ENCODE measurements at regions not wholly inside any gene's neighbourhood (a gene's known extent, or its start where the extent isn't known, plus 50 kb on each side); places are given as distances from the start of the nearest gene placed in this dataset.

DNA sequence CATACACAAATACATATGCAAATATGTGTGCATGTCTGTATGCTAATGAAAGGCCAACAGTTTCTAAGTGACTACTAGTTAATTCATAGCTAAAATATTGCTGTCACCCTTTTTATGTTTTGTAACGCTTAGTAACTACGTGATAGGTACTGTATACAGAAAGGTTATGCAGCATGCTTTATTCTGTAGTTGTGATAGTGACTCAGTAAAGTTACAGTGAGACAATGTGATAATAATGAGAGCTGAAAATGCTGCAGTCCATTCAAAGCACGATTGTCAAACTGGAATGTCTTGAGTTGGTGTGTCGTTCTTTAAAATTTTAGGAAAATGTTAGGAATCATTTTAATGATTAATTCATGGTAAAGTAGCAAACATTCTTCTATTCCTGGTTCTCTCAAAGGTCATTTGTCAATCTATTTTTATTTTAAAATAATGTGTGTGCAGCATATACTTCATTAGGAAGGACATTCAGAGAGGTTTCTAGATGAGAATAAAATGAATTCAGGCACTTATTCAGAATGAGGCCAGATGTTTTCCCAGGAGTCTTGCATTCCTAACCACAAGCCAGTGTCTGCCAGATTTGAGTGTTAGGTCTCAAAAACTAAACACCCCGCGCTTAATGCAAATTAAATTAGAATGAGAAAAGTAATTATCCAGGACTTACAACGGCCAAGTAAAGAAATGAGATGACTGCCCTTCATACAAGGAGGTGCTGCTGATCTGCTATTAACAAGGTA is 408.8 kb upstream of the FZD8 start:
- TF ChIP-seq EZH2 (IDR thresholded peaks at IDR 0.05; ENCODE audit: borderline replicate concordance, low read depth, low read length, poor library complexity, severe bottlenecking), result no peak
- no peak for TF ChIP-seq CTCF (conservative IDR thresholded peaks at IDR 0.05; ENCODE audit: low read depth, low read length)
- Histone ChIP-seq H3K9me3 (ENCODE audit: low read depth, low read length, poor library complexity, severe bottlenecking) (peaks cover 5% of the 10 kb centered on the region), H3K36me3 (ENCODE audit: insufficient read depth, low read length, poor library complexity, severe bottlenecking) (no peaks in the 10 kb centered on the region), H3K4me1 (ENCODE audit: insufficient read depth, low read length, poor library complexity, severe bottlenecking) (no peaks in the 10 kb centered on the region), H3K4me3 (ENCODE audit: low read depth, low read length, poor library complexity, severe bottlenecking) (no peak overlapping the region), H3K27ac (ENCODE audit: low read depth, low read length, poor library complexity, severe bottlenecking) (no peak overlapping the region), H3K27me3 (replicated peaks; ENCODE audit: insufficient read depth, low read depth, low read length, poor library complexity) (no peaks in the 10 kb centered on the region)
- no TSS peak for BruUV-seq (replicated peaks)
- peak; percentile 27 for DNase-seq (ENCODE audit: low spot score)
- intact Hi-C loops (cut with micrococcal nuclease; ENCODE audit: unreplicated experiment), result no loop called here
- ChIA-PET CTCF (no interaction called here), POLR2A (ENCODE audit: low non-redundant PET) (no interaction called here)

- intact Hi-C loops (cut with micrococcal nuclease; ENCODE audit: unreplicated experiment), result no loop called here
- Histone ChIP-seq H3K9me3 (ENCODE audit: low read depth, low read length, poor library complexity, severe bottlenecking) (no peaks in the 10 kb centered on the region), H3K4me3 (ENCODE audit: low read depth, low read length, poor library complexity, severe bottlenecking) (no peak overlapping the region), H3K27ac (ENCODE audit: low read depth, low read length, poor library complexity, severe bottlenecking) (no peak overlapping the region), H3K4me1 (ENCODE audit: insufficient read depth, low read length, poor library complexity, severe bottlenecking) (no peaks in the 10 kb centered on the region), H3K36me3 (ENCODE audit: insufficient read depth, low read length, poor library complexity, severe bottlenecking) (no peaks in the 10 kb centered on the region), H3K27me3 (replicated peaks; ENCODE audit: insufficient read depth, low read depth, low read length, poor library complexity) (no peaks in the 10 kb centered on the region)
- no peak for DNase-seq (ENCODE audit: low spot score)
- TF ChIP-seq CTCF (conservative IDR thresholded peaks at IDR 0.05; ENCODE audit: low read depth, low read length), result no peak
- TF ChIP-seq EZH2 (IDR thresholded peaks at IDR 0.05; ENCODE audit: borderline replicate concordance, low read depth, low read length, poor library complexity, severe bottlenecking), result no peak
- BruUV-seq (replicated peaks), result no TSS peak
- POLR2A ChIA-PET (ENCODE audit: low non-redundant PET), result no interaction called here
- CTCF ChIA-PET, result no interaction called here
These were observed 406.7 kb upstream of the FZD8 start for GRCh38 chr10:36048780-36049179.

DNA sequence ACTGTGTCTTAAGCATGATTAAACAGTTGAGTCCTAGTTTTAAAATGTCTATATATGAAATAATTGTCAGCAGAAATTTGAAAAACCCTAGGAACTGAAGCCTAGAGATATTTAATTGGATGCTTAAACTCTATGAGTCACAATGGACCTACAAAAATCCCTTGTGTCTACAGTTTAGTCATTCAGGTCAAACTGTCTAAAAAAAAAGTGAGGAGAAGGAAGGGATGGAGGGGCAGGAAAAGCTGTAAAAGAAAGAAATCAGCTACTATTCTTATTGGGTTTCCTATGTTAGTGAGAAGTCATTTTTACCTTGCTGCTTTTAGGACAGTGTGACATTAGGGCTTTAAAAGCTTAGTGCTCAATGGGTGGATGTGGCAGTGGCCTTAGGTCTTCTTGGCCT is 406.1 kb upstream of the FZD8 start:
- no peaks in the 10 kb centered on the region for H3K9me3 ChIP-seq (ENCODE audit: low read depth, low read length, poor library complexity, severe bottlenecking)
- intact Hi-C loops (cut with micrococcal nuclease; ENCODE audit: unreplicated experiment), result no loop called here
- H3K4me3 ChIP-seq (ENCODE audit: low read depth, low read length, poor library complexity, severe bottlenecking), result no peak overlapping the region
- no peaks in the 10 kb centered on the region for H3K27me3 ChIP-seq (replicated peaks; ENCODE audit: insufficient read depth, low read depth, low read length, poor library complexity)
- POLR2A ChIA-PET (ENCODE audit: low non-redundant PET), result no interaction called here
- TF ChIP-seq CTCF (conservative IDR thresholded peaks at IDR 0.05; ENCODE audit: low read depth, low read length) (no peak), EZH2 (IDR thresholded peaks at IDR 0.05; ENCODE audit: borderline replicate concordance, low read depth, low read length, poor library complexity, severe bottlenecking) (no peak)
- H3K36me3 ChIP-seq (ENCODE audit: insufficient read depth, low read length, poor library complexity, severe bottlenecking), result no peaks in the 10 kb centered on the region
- no TSS peak for BruUV-seq (replicated peaks)
- no peak for DNase-seq (ENCODE audit: low spot score)
- no peaks in the 10 kb centered on the region for H3K4me1 ChIP-seq (ENCODE audit: insufficient read depth, low read length, poor library complexity, severe bottlenecking)
- CTCF ChIA-PET, result no interaction called here
- no peak overlapping the region for H3K27ac ChIP-seq (ENCODE audit: low read depth, low read length, poor library complexity, severe bottlenecking)

All from A673 (cell line).